DOHH2 (cell line): ENCODE measurements at regions not wholly inside any gene's neighbourhood (a gene's known extent, or its start where the extent isn't known, plus 50 kb on each side); places are given as distances from the start of the nearest gene placed in this dataset.

ENCODE experiments used
- H3F3A ChIP-seq: fragments of 200-600 bp; sonication (generic), shearing (Covaris generic); 2 replicates; pipeline ENCODE4 v1.6.0; 2016; ENCODE audit warnings: antibody characterized with exemption, mild to moderate bottlenecking; ENCODE audit not compliant: control insufficient read depth, insufficient read depth
- H3K27ac ChIP-seq: fragments of 200-600 bp; sonication (generic); 2 replicates; pipeline ENCODE4 v1.5.1; 2014; ENCODE audit warnings: low read depth, mild to moderate bottlenecking, low read length, moderate library complexity
- H3K27me3 ChIP-seq: fragments of 200-600 bp; sonication (generic); 2 replicates; pipeline ENCODE4 v1.6.1; 2014; ENCODE audit warnings: mild to moderate bottlenecking, low read length, mixed read lengths; ENCODE audit not compliant: control insufficient read depth
- H3K36me3 ChIP-seq: fragments of 200-600 bp; sonication (generic); 2 replicates; pipeline ENCODE4 v1.6.1; 2014; ENCODE audit warnings: mild to moderate bottlenecking, low read length, moderate library complexity, mixed read lengths; ENCODE audit not compliant: control insufficient read depth
- H3K4me1 ChIP-seq: fragments of 200-600 bp; sonication (generic); 2 replicates; pipeline ENCODE4 v1.6.1; 2014; ENCODE audit warnings: mild to moderate bottlenecking, low read length, mixed read lengths; ENCODE audit not compliant: control insufficient read depth
- H3K4me2 ChIP-seq: fragments of 200-600 bp; sonication (generic); 2 replicates; pipeline ENCODE4 v1.6.0; 2014; ENCODE audit warnings: mild to moderate bottlenecking, low read length, moderate library complexity
- H3K4me3 ChIP-seq: fragments of 200-600 bp; sonication (generic); 2 replicates; pipeline ENCODE4 v1.5.1; 2014; ENCODE audit warnings: mild to moderate bottlenecking, low read length, mixed read lengths
- H3K79me2 ChIP-seq: fragments of 200-600 bp; sonication (generic); 2 replicates; pipeline ENCODE4 v1.6.1; 2014; ENCODE audit warnings: mild to moderate bottlenecking, low read length, mixed read lengths; ENCODE audit not compliant: control insufficient read depth
- H3K9me2 ChIP-seq: fragments of 200-600 bp; sonication (generic); replicated peaks from 2 replicates; pipeline ENCODE4 v1.6.1; 2014; ENCODE audit warnings: mild to moderate bottlenecking, low read length, mixed read lengths; ENCODE audit not compliant: control insufficient read depth
- H3K9me3 ChIP-seq: fragments of 200-600 bp; sonication (generic); 2 replicates; pipeline ENCODE4 v1.6.1; 2014; ENCODE audit warnings: antibody characterized with exemption, low read length, mixed read lengths; ENCODE audit not compliant: control insufficient read depth, insufficient read depth
- H4K20me1 ChIP-seq: fragments of 200-600 bp; sonication (generic); 2 replicates; pipeline ENCODE4 v1.6.0; 2014; ENCODE audit warnings: low read depth, mild to moderate bottlenecking, antibody characterized with exemption, low read length, moderate library complexity; ENCODE audit not compliant: control insufficient read depth, insufficient read depth
- CTCF ChIP-seq: fragments of 200-600 bp; sonication (generic); IDR thresholded peaks from one replicate; pipeline ENCODE4 v1.5.1; 2014; ENCODE audit warnings: antibody characterized with exemption, mild to moderate bottlenecking, low read depth, low read length; ENCODE audit not compliant: poor library complexity, severe bottlenecking
- EZH2phosphoT487 ChIP-seq: fragments of 200-600 bp; sonication (generic); IDR thresholded peaks from 2 replicates; pipeline ENCODE4 v1.6.1; 2017; ENCODE audit warnings: borderline replicate concordance, mild to moderate bottlenecking, antibody characterized with exemption, low read length, moderate library complexity, mixed read lengths

- TF ChIP-seq EZH2phosphoT487 (no peak), CTCF (no peak)
- Histone ChIP-seq H3K4me1 (no peaks in the 10 kb centered on the region), H3K27me3 (no peaks in the 10 kb centered on the region), H4K20me1 (no peaks in the 10 kb centered on the region), H3F3A (no peaks in the 10 kb centered on the region), H3K27ac (no peak overlapping the region), H3K4me3 (no peak overlapping the region), H3K79me2 (no peaks in the 10 kb centered on the region), H3K9me3 (peaks cover 17% of the 10 kb centered on the region; the same call in 1 of the 2 replicates), H3K9me2 (no peaks in the 10 kb centered on the region), H3K4me2 (no peak overlapping the region), H3K36me3 (no peaks in the 10 kb centered on the region)
Observed at GRCh38 chr13:21894703-21895699, 224.1 kb downstream of the FGF9 start.

GRCh38 chr13:21895779-21896178 lies 224.9 kb downstream of the FGF9 start:
- no peaks in the 10 kb centered on the region for H3K79me2 ChIP-seq
- no peak overlapping the region for H3K4me3 ChIP-seq
- no peaks in the 10 kb centered on the region for H3K36me3 ChIP-seq
- H3K9me2 ChIP-seq: no peaks in the 10 kb centered on the region
- TF ChIP-seq CTCF: no peak
- no peaks in the 10 kb centered on the region for H4K20me1 ChIP-seq
- H3K4me1 ChIP-seq: no peaks in the 10 kb centered on the region
- no peaks in the 10 kb centered on the region for H3F3A ChIP-seq
- H3K27me3 ChIP-seq: no peaks in the 10 kb centered on the region
- H3K9me3 ChIP-seq: peaks cover 9% of the 10 kb centered on the region; the same call in 1 of the 2 replicates
- H3K4me2 ChIP-seq: no peak overlapping the region
- H3K27ac ChIP-seq: no peak overlapping the region

DNA sequence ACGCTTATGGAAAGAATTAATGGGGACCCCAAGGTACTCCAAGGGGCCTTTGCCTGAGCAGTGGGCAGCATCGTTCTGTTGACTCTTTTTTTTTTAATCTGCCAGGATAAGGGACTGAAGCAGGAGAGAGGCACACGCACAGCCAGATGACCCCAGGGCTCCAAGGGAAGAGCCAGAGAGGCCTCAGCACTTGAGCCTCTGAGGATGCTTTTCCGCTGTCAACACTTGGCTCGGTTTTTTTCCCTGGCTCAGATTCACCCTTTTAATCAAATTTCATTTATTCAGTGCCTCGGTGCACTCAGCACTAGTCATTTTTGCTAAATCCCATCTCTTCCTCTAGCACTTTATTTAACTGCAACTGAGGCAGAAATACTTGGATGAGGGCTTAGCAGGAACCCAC lies 226.3 kb downstream of the FGF9 start:
- no peaks in the 10 kb centered on the region for H3K27me3 ChIP-seq
- H3K9me2 ChIP-seq: no peaks in the 10 kb centered on the region
- H3F3A ChIP-seq: no peaks in the 10 kb centered on the region
- no peaks in the 10 kb centered on the region for H3K36me3 ChIP-seq
- peaks cover 1% of the 10 kb centered on the region; the same call in 1 of the 2 replicates for H3K9me3 ChIP-seq
- H4K20me1 ChIP-seq: no peaks in the 10 kb centered on the region
- no peak overlapping the region for H3K4me2 ChIP-seq
- TF ChIP-seq EZH2phosphoT487 (no peak), CTCF (no peak)
- H3K79me2 ChIP-seq: no peaks in the 10 kb centered on the region
- H3K4me3 ChIP-seq: no peak overlapping the region
- H3K27ac ChIP-seq: no peak overlapping the region
- H3K4me1 ChIP-seq: no peaks in the 10 kb centered on the region
